Stimulated activated CD8-positive, alpha-beta memory T cell treated with anti-CD3 and anti-CD28 coated beads, Interleukin-7, amount 100 ng/mL, for 24 hours (primary cell): ENCODE measurements at regions not wholly inside any gene's neighbourhood (a gene's known extent, or its start where the extent isn't known, plus 50 kb on each side); places are given as distances from the start of the nearest gene placed in this dataset.
"Not testable (repeated sequence)": the region's sequence is repeated elsewhere in the genome, so short reads cannot be mapped to it uniquely, and the experiment has no call there.

Experiments
- DNase-seq: peaks from one replicate; pipeline ENCODE4 v3.0.0-alpha.2; 2020; ENCODE audit warnings: low read depth

GRCh38 chr6:15839969-15840541 lies 177.2 kb upstream of the DTNBP1 start:
- no peak for DNase-seq

DNA sequence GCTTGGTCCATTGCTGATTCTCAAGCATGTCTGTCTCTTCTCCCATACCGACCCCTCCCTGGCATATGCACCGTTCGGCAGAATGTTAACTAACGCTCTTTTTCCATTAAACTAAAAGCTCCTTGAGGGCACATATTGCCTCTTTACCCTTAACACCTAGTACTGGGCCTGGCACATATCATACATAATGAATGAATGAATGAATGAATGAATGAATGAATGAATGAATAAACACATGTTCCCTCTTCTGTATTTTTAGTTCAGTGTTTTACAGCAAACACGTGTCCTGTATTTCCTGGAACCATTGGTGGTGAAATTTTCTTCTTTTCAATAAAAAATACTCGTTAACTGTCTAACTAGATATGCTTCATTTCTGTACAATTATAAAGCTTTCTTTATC lies 174.4 kb upstream of the DTNBP1 start:
- no peak for DNase-seq

DNA sequence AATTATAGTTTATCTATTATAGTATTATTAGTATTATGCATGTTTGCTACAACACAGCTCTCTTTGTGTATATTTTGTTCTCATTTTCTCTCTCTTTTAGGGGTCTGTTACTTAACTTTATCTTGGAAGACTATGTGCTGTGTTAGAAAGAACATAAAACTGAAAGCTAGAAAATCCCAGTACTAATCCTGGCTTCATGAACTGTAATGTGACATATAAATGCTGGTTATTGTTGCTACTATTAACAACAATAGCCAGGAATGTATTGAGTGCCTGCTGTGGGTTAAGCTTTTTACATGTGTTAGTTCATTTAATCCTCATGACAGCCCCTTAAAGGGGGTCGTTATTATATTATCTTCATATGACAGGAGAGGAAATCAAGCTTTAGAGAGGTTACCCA lies 170.0 kb upstream of the DTNBP1 start:
- DNase-seq: no peak

DNA sequence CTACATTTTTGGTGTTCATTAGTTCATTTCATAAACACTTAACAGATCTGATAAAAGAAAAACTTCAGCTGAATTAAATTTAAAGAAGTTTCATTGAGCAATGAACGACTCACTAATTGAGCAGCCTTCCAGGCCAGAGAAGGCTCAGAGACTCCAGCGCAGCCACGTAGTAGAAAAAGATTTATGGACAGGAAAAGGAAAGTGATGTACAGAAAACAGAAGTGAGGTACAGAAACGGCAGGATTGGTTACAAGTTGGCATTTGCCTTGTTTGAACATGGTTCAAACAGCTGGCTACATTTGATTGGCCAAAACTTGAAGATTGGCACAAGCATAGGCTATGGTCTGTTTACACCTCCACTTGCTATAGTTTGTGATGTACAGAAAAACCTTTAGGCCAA lies 166.3 kb upstream of the DTNBP1 start:
- DNase-seq: no peak

GRCh38 chr6:15827496-15828255 lies 164.8 kb upstream of the DTNBP1 start:
- no peak for DNase-seq

DNA sequence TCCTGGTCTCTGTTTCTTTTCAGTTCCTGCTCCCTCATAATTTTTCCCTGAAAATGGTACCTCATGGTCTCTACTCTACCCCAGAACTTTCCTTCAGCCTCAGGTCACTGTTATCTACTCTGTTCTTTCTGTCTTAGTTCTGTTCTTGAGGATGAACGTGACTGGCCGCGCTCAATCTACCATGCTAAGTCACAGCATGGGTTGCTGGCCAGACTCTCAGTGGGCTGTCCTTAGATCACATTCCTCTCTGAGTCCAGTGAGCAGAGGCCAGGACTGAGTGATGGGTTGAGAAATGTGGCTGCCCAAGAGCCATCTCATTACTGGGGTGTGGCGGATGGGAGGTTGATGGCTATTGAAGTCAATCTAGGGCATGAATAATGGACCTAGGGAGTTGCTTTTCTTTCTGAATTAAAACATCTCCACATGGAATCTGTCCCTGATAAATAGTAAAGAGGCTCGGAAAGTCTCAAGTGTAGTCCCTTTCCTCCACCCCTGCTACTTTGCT lies 164.0 kb upstream of the DTNBP1 start:
- no peak for DNase-seq

GRCh38 chr6:15825332-15825930 lies 162.6 kb upstream of the DTNBP1 start:
- no peak for DNase-seq

DNA sequence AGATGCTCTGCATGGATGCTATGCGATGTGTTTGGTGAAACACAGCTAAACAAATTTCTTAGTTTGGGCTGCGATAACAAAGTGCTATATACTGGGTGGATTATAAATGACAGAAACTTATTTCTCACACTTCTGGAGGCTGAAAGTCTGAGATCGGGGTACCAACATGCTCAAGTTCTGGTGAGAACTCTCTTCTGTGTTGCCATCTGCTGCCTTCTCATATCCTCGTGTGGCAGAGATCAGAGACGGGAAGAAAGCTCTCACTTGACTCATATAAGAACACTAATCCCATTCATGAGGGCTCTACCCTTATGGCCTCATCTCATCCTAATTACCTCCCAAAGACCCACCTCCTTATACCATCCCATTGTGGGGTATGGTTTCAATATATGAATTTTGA lies 162.0 kb upstream of the DTNBP1 start:
- DNase-seq: no peak

DNA sequence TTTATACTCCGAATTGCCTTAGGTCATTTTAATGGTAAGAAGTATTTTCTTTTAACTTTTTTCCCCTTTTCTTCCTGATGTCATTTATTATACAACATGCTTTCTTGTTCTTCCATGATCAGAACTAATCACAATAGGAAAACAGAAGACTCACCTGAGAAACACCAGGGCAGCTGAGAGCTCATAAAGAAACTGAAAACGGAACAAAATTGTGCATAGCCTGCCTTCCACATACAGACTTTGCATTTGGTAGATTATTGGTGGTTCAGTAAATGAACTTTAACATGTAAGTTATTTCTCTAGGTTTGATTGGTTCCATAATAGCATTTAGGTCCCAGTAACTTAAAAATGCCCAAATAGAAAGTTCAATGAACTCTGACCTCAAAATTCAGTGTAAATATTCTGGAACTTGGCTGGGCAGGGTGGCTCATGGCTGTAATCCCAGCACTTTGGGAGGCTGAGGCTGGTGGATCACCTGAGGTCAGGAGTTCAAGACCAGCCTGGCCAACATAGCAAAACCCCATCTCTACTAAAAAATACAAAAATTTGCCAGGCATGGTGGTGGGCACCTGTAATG lies 161.1 kb upstream of the DTNBP1 start:
- no peak for DNase-seq

DNA sequence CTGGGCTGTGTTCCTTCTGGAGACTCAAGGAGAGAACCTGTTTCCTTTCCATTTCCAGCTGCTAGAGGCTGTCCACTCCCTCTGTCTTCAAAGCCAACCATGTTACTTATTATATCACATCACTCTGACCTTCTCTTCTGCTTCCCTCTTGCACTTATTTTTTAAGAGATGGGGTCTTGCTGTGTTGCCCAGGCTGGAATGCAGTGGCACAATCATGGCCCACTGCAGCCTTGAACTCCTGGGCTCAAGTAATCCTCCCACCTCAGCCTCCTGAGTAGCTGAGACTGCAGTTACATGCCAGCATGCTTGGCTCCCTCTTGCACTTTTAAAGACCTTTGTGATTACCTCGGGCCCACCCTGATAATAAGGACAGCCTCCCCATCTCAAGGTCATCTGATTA lies 160.0 kb upstream of the DTNBP1 start:
- DNase-seq: no peak

DNA sequence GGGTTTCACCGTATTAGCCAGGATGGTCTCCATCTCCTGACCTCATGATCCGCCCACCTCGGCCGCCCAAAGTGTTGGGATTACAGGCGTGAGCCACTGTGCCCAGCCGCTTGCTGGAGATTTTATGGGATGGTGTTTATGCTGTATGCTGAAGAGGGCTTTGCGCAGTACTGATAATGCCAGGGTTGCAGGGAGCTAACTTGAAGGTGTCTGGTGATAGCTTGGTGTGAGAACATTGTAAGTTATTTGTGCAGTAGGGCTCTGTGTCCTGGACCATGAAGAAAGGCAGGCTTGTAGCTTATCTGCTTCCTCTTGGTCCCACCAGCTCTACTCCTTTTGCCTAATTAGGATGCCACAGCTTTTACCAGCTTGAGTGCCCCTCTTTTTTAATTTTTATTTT lies 157.0 kb upstream of the DTNBP1 start:
- DNase-seq: no peak

DNA sequence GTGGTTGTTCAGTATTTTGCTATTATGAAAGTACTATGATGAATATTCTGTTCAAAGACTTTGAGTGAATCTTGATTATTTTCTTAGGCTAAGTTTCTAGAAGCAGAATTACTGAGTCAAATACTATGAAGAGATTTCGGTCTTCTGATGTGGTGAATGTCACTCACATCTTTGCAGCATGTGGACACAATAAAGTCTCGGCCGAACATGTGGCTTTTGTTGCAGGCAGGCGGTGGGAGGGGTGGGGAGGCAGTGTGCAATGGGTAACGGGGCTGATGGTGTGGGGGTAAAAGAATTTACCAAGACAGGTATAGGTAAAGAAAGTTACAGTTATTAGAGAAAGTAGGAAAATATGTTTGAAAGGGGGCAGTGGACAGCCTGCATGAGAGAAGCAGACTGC lies 156.4 kb upstream of the DTNBP1 start:
- DNase-seq: no peak

DNA sequence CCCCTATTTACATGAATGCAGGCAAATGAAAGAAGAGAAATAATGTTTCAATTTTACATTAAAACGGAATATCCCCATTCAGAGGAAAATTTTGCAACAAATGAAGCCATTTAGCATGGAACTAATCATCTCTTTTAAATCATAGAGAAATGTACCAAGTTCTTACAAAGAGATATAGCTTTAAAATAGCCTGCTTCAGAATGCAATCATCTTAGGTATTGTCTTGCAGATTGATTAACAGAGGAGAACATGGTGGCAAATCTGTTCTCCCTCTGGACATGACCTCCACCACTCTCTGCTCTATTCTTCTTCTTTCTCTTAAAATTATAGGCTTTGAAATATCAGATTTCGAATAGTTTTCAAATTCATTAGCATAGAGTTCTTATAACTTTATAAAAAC lies 155.7 kb upstream of the DTNBP1 start:
- no peak for DNase-seq

- DNase-seq: no peak
Observed at GRCh38 chr6:15818044-15818443, 155.2 kb upstream of the DTNBP1 start.

DNA sequence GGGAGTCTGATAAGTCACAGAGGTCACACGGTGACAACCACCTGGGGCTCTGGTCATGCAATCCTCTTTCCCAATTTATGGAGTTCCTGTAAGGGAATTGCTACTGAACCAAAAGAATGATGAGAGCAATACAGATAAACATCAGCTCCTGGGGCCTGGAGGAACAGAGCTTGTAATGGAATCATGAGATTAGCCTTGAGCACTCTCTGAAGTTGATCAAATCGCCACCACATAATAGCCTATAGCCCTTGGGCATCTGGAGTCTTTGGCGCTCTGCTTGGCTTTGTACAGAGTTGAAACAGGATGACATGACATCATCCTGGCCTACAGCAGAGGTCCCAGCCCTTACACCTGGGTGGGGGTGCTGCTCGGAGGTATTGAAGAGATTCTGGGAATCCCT lies 154.3 kb upstream of the DTNBP1 start:
- no peak for DNase-seq

DNA sequence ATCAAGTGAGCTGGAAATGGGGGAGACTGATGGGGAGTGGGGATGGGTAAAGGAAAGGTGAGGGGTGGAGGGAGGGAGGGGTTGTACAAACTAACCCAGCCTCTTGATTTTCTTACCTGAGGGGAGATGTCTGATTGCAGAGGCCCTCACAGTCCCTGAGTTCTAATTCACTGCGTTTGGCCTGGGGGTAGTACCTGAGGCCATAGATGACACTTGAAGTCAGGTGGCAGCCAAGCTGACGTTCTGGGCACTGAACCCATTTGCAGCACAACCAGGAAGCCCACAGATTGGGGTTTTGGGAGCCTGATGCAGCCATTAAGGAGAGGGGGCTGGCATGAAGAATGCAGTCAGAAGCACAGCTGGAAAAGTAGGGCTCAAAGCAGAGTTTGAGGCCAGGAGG lies 153.8 kb upstream of the DTNBP1 start:
- DNase-seq: no peak

GRCh38 chr6:15813698-15814097 lies 150.9 kb upstream of the DTNBP1 start:
- DNase-seq: not testable (repeated sequence)

GRCh38 chr6:15811107-15811506 lies 148.3 kb upstream of the DTNBP1 start:
- no peak for DNase-seq

GRCh38 chr6:15810618-15811017 lies 147.8 kb upstream of the DTNBP1 start:
- no peak for DNase-seq

- DNase-seq: no peak
Observed at GRCh38 chr6:15809367-15809766, 146.5 kb upstream of the DTNBP1 start.

DNA sequence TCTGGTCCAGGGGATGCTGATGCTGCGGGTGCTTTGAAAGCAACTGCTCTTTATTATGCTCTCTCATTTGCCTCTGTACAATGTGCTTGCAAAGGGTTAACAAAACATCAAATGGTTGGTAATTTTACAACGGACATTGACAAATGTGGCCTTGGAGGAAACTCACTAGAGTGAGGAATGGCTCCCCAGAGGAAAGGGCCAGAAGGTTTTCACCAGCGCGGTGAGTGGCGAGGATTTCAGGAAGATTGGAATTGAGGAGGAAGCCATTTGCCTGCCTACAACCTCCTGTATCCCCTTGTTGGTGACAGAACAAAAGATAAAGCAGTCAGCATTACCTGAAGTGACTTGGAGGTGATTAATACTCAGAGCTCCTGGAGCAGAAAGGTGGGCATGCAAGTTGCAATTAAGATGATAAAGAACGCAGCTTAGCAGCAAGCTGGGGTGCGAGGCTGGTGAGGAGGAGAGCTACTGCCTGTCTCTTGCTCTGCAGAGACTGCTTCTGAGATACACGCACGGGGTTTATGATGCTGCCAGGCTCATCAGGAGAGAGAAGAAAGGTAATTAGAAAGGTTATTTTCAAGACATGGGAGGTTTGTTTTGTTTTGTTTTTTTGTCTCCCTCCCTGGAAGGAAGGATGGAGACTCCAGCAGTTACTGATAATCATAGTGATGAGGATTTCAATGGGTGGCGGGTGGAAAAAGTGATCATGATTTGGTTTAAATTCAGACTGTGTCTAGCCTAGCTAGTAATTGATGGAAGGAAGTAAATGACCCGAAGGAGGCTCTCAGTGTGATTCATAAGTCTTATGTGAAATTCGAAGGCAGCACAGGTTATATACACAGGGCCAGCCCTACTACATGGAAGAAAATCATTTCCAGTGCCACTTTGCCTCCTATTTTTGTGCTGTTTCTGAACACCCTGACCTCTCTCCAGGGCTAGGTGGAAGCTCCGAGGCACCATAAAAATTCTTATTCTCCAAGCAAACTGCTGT lies 141.6 kb upstream of the DTNBP1 start:
- DNase-seq: no peak

GRCh38 chr6:15802466-15802865 lies 139.6 kb upstream of the DTNBP1 start:
- no peak for DNase-seq
